Astrocyte of the spinal cord (primary cell): ENCODE measurements at regions not wholly inside any gene's neighbourhood (a gene's known extent, or its start where the extent isn't known, plus 50 kb on each side); places are given as distances from the start of the nearest gene placed in this dataset.
A peak's percentile ranks its signal among the peaks of the same experiment; 100 is the strongest.

Source experiments
- DNase-seq: peaks from one replicate; pipeline ENCODE4 v3.0.0; 2011; ENCODE audit warnings: low read depth, low spot score
- H3K4me3 ChIP-seq: 2 replicates; pipeline ENCODE4 v1.5.1; 2011; ENCODE audit warnings: low read depth, mild to moderate bottlenecking, low read length, moderate library complexity
- in situ Hi-C: cut with HindIII; loops from 2 replicates; pipeline ENCODE4 v1.10.0; 2017; ENCODE audit warnings: low sequenced_read_pairs
- TF ChIP-seq, protein P1 (sequence below): IDR thresholded peaks from 2 replicates; pipeline ENCODE4 v1.5.1; 2012; ENCODE audit warnings: low read depth, mild to moderate bottlenecking, low read length, inconsistent platforms

GRCh38 chr14:42112108-42112507, 505.4 kb downstream of the LRFN5 start:
- H3K4me3 ChIP-seq, result no peak overlapping the region
- in situ Hi-C loops, result no loop called here
- TF ChIP-seq, protein P1, sequence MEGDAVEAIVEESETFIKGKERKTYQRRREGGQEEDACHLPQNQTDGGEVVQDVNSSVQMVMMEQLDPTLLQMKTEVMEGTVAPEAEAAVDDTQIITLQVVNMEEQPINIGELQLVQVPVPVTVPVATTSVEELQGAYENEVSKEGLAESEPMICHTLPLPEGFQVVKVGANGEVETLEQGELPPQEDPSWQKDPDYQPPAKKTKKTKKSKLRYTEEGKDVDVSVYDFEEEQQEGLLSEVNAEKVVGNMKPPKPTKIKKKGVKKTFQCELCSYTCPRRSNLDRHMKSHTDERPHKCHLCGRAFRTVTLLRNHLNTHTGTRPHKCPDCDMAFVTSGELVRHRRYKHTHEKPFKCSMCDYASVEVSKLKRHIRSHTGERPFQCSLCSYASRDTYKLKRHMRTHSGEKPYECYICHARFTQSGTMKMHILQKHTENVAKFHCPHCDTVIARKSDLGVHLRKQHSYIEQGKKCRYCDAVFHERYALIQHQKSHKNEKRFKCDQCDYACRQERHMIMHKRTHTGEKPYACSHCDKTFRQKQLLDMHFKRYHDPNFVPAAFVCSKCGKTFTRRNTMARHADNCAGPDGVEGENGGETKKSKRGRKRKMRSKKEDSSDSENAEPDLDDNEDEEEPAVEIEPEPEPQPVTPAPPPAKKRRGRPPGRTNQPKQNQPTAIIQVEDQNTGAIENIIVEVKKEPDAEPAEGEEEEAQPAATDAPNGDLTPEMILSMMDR, result no peak
- DNase-seq, result peak; percentile 35

DNA sequence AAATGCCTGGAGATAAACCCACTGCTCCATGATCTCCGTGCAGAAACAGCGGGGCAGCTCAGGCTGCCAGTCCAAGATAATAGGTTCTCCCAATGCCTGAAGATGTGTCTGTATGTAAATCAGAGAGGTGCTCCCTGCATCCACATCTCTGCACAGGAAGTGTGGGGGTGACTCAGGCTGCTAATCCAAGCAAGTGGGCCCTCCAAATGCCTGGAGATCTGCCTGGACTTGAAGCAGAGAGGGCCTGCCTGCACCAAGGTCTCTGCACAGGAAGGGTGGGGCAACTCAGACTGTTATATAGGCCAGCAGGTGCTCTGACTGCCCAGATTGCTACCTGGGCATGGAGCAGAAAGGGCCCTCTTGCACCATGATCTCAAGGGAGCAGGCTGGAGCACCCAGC, 504.7 kb downstream of the LRFN5 start:
- DNase-seq, result no peak
- H3K4me3 ChIP-seq, result no peak overlapping the region
- TF ChIP-seq, protein P1, result no peak
- in situ Hi-C loops, result no loop called here

GRCh38 chr14:42110167-42110566, 503.5 kb downstream of the LRFN5 start:
- TF ChIP-seq, protein P1, result peak; percentile 73
- in situ Hi-C loops, result no loop called here
- peak; percentile 67 for DNase-seq
- no peak overlapping the region for H3K4me3 ChIP-seq

GRCh38 chr14:42095155-42095554, 488.5 kb downstream of the LRFN5 start:
- TF ChIP-seq, protein P1, result no peak
- H3K4me3 ChIP-seq, result no peak overlapping the region
- in situ Hi-C loops, result no loop called here
- no peak for DNase-seq

DNA sequence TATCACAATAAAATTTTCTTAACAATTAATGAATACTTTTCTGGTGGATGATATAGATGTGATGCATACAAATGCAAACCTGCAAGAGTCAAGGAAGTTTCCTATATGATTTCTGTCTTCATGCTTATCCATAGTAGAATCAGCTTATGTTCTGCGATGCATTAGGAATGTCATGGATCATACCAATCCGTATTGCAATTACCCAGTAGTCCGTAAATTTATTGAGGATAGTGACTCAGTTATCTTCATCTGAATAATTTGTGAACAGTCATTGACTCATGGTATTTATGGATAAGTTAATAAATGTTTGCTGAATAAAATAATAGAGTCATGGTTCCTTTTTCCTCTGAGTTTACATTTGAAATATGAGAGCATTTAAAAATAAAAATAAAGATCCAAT, 483.4 kb downstream of the LRFN5 start:
- H3K4me3 ChIP-seq, result no peak overlapping the region
- no peak for DNase-seq
- TF ChIP-seq, protein P1, result no peak
- in situ Hi-C loops, result no loop called here

GRCh38 chr14:42079911-42080310, 473.2 kb downstream of the LRFN5 start:
- no peak overlapping the region for H3K4me3 ChIP-seq
- no peak for DNase-seq
- in situ Hi-C loops, result no loop called here
- TF ChIP-seq, protein P1, result no peak

DNA sequence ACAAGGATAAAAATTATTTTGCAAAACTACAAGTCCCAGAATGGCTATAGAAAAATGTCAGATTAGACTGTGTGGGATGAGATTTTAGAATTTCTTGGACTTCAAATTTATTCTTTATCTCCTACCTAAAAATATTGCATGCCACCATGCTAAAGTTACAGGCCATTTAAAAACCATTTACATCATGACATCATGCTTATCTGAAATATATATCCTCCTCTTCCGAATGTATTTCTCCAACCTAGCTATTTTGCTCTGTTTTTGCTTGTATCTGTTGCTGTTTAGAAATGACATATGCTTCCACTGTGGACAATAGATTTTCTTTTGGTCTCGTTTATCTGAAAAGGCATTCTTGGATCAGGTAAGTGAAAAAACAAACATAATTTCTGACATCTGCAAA, 471.7 kb downstream of the LRFN5 start:
- H3K4me3 ChIP-seq, result no peak overlapping the region
- TF ChIP-seq, protein P1, result no peak
- DNase-seq, result no peak
- in situ Hi-C loops, result no loop called here
